Stimulated activated memory B cell treated with anti-CD40 and anti-IgM and Interleukin-4, amounts not matched to agents 10 μg/mL and 1 μg/mL and 100 μg/mL, for 72 hours (primary cell): ENCODE measurements at regions not wholly inside any gene's neighbourhood (a gene's known extent, or its start where the extent isn't known, plus 50 kb on each side); places are given as distances from the start of the nearest gene placed in this dataset.
"Not testable (repeated sequence)": the region's sequence is repeated elsewhere in the genome, so short reads cannot be mapped to it uniquely, and the experiment has no call there.

Source experiments
- ATAC-seq: fragments of 150-1000 bp; cut with Tn5 transposase; 2 replicates; pipeline ENCODE4 v1.10.0; 2021
- H3K27ac Mint-ChIP-seq: one replicate; pipeline ENCODE4 v1.8.0; 2022; ENCODE audit warnings: mild to moderate bottlenecking, mixed read lengths
- H3K27me3 Mint-ChIP-seq: one replicate; pipeline ENCODE4 v1.8.0; 2022; ENCODE audit warnings: mixed read lengths
- H3K36me3 Mint-ChIP-seq: one replicate; pipeline ENCODE4 v1.8.0; 2022; ENCODE audit warnings: mixed read lengths
- H3K4me1 Mint-ChIP-seq: one replicate; pipeline ENCODE4 v1.8.0; 2022; ENCODE audit warnings: mixed read lengths
- H3K4me3 Mint-ChIP-seq: one replicate; pipeline ENCODE4 v1.8.0; 2022; ENCODE audit warnings: mild to moderate bottlenecking, moderate library complexity, mixed read lengths
- H3K9me3 Mint-ChIP-seq: one replicate; pipeline ENCODE4 v1.8.0; 2022; ENCODE audit warnings: mixed read lengths

DNA sequence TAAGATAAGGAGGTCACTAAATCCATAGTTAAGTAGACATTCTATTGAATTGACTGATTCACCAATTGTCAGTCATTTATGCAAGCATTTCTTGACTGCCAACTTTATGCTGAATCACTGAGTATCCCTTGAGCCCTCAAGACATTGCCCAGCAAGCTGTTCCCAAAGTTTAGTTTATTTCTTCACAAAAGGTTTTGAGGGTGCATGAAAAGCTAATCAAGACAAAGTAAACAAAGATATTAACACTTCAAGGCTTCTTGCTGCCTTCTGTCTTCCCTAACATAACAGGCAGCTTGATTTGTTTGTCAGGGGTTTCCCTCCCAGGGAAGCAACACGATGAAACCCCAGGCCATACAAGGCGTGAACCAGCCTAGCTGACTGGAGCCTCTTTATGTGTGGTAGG lies 374.4 kb downstream of the SPRY2 start:
- no peaks in the 10 kb centered on the region for H3K36me3 Mint-ChIP-seq
- no peaks in the 10 kb centered on the region for H3K4me1 Mint-ChIP-seq
- no peak overlapping the region for H3K27ac Mint-ChIP-seq
- H3K4me3 Mint-ChIP-seq = no peak overlapping the region
- H3K27me3 Mint-ChIP-seq = no peaks in the 10 kb centered on the region
- peaks cover 11% of the 10 kb centered on the region for H3K9me3 Mint-ChIP-seq
- no peak for ATAC-seq

DNA sequence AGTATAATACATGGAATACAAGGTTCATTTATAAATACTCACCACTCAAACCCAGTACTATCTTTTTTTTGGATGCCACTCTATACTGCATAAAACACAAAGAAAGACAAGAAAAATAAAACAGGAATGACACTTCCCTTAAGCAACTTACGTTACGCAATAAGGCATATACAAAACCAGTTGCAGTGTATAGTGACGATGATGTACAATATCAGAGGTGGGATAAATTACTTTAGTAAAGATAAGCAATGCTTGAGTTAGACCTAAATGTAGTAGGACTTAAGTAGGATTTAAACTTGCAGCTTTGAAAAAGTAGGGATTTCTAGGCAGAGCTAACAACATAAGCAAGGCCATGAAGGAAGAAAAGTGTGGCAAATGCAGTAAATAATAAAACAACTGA lies 374.9 kb downstream of the SPRY2 start:
- Mint-ChIP-seq H3K4me3 (no peak overlapping the region), H3K27ac (no peak overlapping the region), H3K27me3 (no peaks in the 10 kb centered on the region), H3K9me3 (peaks cover 11% of the 10 kb centered on the region), H3K36me3 (no peaks in the 10 kb centered on the region), H3K4me1 (no peaks in the 10 kb centered on the region)
- ATAC-seq = no peak

DNA sequence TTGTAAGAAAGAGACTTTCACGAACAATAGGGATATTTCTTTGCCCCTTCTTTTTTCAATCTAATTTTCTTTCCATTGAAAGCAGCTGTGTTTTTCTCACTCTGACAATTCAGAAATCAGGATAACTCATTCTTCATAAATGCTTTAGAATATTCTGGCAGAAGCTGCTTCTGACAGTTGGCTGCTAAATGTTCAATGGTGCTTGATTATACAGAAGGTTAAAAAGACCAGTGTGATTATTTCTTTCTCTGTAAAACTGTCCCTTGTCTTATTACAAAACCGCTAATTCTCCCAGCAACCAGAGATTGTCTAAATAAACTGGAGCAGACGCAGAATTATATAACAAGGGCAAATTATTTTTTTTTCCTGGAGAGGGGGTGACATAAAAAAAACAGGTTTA lies 394.4 kb downstream of the SPRY2 start:
- H3K4me1 Mint-ChIP-seq = no peaks in the 10 kb centered on the region
- no peaks in the 10 kb centered on the region for H3K27me3 Mint-ChIP-seq
- no peak overlapping the region for H3K4me3 Mint-ChIP-seq
- ATAC-seq = no peak
- no peak overlapping the region for H3K27ac Mint-ChIP-seq
- no peaks in the 10 kb centered on the region for H3K36me3 Mint-ChIP-seq
- H3K9me3 Mint-ChIP-seq = no peaks in the 10 kb centered on the region

DNA sequence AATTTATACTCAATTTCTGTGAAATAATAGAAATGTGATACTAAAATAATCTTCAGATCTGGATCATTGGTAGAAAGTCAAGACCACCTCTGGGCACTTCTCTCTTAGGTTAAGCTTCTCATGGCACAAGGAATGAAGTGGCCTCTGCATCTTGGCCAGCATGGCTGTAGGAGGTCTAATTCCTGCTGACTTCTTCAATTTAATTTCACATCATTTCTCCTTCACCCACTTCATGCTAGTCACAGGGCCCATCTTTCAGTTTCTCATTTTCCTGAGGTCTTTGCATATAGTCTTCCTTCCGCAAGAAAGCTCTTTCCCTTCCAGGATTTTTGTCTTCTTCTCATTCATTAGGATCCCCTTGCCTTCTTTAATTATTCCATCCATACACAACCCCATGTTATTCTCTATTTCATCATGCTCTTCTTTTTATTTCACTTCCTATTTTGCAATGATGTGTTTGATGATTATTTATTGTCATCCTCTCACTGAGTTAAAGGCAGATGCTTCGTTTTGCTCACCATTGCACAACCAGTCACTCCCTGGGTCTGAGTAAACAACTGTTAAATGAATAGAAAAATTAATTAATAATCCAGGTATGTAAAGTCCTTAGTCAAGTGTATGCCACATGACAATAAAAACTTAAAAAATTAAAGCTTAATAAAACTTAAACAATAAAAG lies 397.4 kb downstream of the SPRY2 start:
- H3K9me3 Mint-ChIP-seq = no peaks in the 10 kb centered on the region
- H3K4me1 Mint-ChIP-seq = no peaks in the 10 kb centered on the region
- H3K36me3 Mint-ChIP-seq = no peaks in the 10 kb centered on the region
- no peak overlapping the region for H3K27ac Mint-ChIP-seq
- H3K4me3 Mint-ChIP-seq = no peak overlapping the region
- H3K27me3 Mint-ChIP-seq = no peaks in the 10 kb centered on the region
- ATAC-seq = no peak

DNA sequence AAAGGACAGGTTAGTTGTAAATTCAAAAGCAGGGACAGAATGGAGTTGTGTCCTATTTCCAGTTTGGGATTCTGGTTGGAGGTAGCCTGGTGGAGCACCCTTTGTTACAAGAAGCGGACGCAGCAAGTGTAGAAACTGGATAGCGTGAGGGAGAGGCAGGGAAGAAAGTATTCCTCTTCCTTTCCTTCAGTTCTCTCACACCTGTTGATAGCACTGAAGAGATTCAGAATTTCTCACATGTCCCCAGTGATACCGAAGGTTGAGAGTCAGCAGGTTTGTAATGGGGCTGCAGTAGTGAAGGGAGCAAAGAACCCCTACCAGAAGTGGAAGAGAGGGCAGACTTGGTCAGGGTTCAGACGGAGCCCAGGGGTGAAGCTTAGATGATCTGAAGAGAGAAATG lies 399.2 kb downstream of the SPRY2 start:
- Mint-ChIP-seq H3K27ac (no peak overlapping the region), H3K4me1 (no peaks in the 10 kb centered on the region), H3K36me3 (no peaks in the 10 kb centered on the region), H3K27me3 (no peaks in the 10 kb centered on the region), H3K9me3 (no peaks in the 10 kb centered on the region), H3K4me3 (no peak overlapping the region)
- ATAC-seq = no peak

DNA sequence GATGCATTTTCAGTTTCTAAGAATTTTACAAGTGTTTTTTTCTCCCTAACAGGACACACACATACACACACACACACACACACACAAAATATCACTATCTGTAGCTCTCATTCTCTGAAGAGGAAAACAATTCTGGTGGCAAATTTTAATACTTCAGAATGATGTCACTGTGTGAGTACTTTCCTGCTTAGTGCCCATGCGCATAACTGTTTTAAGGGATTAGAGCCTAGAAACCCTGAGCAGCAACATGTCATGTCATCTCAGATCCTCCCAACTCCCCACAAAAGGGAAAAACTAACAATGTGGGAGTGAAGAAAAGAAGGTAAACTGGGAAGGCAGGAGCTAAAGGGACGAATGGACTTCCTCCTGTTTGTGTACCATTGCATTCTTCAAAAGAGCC lies 401.2 kb downstream of the SPRY2 start:
- no peak for ATAC-seq
- H3K27me3 Mint-ChIP-seq = no peaks in the 10 kb centered on the region
- no peaks in the 10 kb centered on the region for H3K36me3 Mint-ChIP-seq
- no peaks in the 10 kb centered on the region for H3K4me1 Mint-ChIP-seq
- H3K4me3 Mint-ChIP-seq = no peak overlapping the region
- no peak overlapping the region for H3K27ac Mint-ChIP-seq
- no peaks in the 10 kb centered on the region for H3K9me3 Mint-ChIP-seq

DNA sequence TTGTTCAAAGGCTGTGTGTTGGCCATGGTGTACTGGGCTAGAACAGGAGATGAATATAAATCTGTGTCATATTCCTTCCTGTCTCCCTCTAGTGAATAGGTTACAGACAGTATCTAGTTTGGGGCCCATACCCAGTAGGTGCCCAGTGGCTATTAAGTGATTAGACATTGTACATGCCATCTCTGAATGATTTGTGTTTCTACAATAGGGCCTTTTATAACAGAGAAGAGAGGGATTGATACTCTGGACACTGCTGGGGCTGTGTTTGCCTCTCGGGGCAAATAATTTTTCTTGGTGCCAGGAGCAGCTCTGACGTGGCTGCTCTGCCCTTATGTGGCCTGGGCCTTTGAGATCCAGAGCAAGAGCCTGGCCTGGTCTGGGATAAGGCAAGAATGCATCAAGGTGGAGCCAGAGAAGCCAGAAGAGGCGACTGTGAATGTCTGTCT lies 403.1 kb downstream of the SPRY2 start:
- Mint-ChIP-seq H3K4me1 (no peaks in the 10 kb centered on the region), H3K27me3 (no peaks in the 10 kb centered on the region), H3K9me3 (no peaks in the 10 kb centered on the region), H3K36me3 (no peaks in the 10 kb centered on the region), H3K27ac (no peak overlapping the region), H3K4me3 (no peak overlapping the region)
- peak; percentile 35 for ATAC-seq

DNA sequence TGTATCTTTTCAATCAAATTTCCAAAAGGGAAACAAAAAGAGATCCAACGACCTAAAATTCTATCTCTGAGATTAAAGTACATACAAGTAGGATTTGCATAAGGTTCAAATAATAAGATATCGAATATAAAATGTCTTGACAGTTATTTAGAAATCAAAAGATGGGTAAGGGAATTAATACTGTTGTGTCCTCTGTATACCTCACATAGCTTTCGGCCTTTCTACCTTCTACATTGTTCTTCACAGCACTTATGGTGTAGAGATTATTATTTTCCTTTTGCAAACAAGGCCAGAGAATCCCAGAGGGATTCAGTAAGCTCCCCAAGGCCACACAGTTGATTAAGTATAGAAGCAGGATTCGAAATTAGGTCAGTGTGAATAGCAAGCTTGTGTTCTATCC lies 403.6 kb downstream of the SPRY2 start:
- Mint-ChIP-seq H3K36me3 (no peaks in the 10 kb centered on the region), H3K27me3 (no peaks in the 10 kb centered on the region), H3K9me3 (no peaks in the 10 kb centered on the region), H3K4me3 (no peak overlapping the region), H3K27ac (no peak overlapping the region), H3K4me1 (no peaks in the 10 kb centered on the region)
- ATAC-seq = no peak

DNA sequence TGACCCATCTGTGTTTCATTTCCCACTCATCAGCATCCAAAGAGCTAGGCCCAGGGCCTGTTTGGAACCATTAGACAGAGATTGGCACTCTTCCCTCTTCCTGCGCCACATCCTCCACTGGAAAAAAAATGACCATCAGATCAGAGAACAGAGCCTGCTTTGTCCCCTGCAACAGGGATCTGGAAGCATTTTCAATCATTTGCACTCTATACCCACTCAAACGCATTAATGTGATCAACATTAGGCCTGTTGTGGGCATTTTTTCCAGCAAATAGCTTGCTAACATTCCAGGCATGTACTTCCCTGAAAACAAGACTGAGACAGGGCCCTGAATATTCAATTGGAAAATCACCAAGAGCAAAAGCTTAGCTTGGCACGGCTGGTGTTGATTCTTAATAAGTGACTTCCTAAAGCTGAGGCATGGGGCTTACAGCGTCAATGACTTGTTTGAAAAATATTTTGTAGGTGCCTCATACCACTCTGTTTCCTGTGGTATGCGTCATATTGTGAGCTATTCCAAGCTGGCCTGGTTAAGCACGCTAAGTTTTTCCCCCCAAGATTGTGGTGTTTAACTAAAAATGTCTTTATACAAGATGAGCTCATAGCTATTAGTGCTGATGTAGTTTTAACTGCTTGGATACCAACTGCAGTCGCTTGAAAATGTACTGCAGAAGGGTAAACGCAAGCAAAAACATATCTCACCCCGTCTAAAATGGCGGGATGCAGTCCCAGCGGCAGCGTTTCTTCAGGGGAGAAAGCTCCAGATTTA lies 404.4 kb downstream of the SPRY2 start:
- H3K4me1 Mint-ChIP-seq = no peaks in the 10 kb centered on the region
- H3K36me3 Mint-ChIP-seq = no peaks in the 10 kb centered on the region
- no peak for ATAC-seq
- no peak overlapping the region for H3K4me3 Mint-ChIP-seq
- no peak overlapping the region for H3K27ac Mint-ChIP-seq
- no peaks in the 10 kb centered on the region for H3K27me3 Mint-ChIP-seq
- no peaks in the 10 kb centered on the region for H3K9me3 Mint-ChIP-seq

DNA sequence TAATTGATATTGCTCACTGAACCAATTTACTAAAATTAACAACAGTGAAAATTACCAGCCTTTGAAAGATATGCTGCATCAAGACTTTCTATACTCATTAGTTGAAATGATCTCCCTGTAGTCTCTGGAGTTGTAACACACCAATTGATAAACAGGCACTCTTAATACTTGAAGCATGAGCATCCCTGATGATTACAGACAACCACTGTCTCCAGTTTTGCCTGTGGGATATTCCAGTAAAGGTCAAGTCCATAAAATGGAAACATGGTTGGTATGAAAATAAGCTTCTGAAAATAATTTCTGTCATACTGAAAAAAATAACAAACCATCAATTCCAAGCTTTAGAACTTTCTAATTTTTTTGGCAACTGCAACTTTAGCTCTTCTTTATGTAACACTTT lies 405.8 kb downstream of the SPRY2 start:
- no peak overlapping the region for H3K4me3 Mint-ChIP-seq
- no peak for ATAC-seq
- H3K27me3 Mint-ChIP-seq = no peaks in the 10 kb centered on the region
- no peaks in the 10 kb centered on the region for H3K4me1 Mint-ChIP-seq
- H3K36me3 Mint-ChIP-seq = no peaks in the 10 kb centered on the region
- no peak overlapping the region for H3K27ac Mint-ChIP-seq
- H3K9me3 Mint-ChIP-seq = peaks cover 3% of the 10 kb centered on the region

DNA sequence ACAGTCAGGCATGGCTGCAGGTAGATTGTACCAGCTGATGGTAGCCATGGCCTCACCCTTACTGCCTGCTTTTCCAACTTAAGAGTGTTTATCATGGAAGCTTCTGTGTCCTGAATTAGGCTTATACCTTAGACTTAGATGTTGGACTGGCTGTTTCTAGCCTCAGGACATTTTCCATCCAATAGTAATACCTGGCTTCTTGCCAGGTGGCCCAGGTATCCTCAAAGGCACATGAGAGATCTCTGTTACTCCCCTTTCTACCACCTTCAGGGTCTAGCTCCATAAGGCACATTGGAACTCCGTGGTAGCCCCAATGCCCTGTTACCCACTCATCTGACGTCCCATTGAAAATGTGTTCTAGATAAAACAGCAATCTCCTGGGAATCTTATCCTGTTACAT lies 407.5 kb downstream of the SPRY2 start:
- no peaks in the 10 kb centered on the region for H3K4me1 Mint-ChIP-seq
- H3K9me3 Mint-ChIP-seq = peaks cover 3% of the 10 kb centered on the region
- no peaks in the 10 kb centered on the region for H3K36me3 Mint-ChIP-seq
- ATAC-seq = no peak
- H3K27ac Mint-ChIP-seq = no peak overlapping the region
- no peak overlapping the region for H3K4me3 Mint-ChIP-seq
- H3K27me3 Mint-ChIP-seq = no peaks in the 10 kb centered on the region

DNA sequence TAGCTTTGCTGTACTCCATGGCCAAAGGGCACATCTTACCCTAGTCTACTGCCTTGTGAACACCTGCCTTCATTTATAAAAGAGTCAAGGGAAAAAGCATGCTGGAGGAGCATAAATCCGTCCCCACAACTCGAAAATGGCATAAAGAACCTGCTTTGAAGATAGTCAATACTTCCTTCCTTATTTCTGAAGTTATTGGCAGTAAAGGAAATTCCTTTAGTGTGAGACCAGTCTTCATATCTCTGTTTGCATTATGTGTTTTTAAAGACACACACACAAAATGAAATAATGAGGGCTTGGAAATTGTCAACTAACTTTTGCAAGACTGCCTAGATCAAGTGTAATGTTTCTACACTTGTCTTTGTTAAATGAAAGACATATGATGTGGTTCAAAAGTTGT lies 408.4 kb downstream of the SPRY2 start:
- H3K27ac Mint-ChIP-seq = no peak overlapping the region
- no peak overlapping the region for H3K4me3 Mint-ChIP-seq
- no peaks in the 10 kb centered on the region for H3K27me3 Mint-ChIP-seq
- ATAC-seq = no peak
- no peaks in the 10 kb centered on the region for H3K36me3 Mint-ChIP-seq
- peaks cover 3% of the 10 kb centered on the region for H3K9me3 Mint-ChIP-seq
- no peaks in the 10 kb centered on the region for H3K4me1 Mint-ChIP-seq

DNA sequence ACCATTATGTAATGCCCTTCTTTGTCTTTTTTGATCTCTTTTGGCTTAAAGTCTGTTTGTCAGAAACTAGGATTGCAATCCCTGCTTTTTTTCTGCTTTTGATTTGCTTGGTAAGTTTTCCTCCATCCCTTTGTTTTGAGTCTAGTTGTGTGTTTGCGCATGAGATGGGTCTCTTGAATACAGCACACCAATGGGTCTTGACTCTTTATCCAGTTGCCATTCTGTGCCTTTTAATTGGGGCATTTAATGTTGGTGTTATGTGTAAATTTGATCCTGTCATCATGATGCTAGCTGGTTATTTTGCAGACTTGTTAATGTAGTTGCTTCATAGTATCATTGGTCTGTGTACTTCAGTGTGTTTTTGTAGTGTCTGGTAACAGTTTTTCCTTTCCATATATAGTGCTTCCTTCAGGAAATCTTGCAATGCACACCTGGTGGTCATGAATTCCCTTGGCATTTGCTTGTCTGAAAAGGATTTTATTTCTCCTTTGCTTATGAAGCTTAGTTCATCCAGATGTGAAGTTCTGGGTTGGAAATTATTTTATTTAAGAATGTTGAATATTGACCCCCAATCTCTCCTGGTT lies 416.9 kb downstream of the SPRY2 start:
- not testable (repeated sequence) for H3K36me3 Mint-ChIP-seq, H3K4me1 Mint-ChIP-seq, H3K27ac Mint-ChIP-seq

DNA sequence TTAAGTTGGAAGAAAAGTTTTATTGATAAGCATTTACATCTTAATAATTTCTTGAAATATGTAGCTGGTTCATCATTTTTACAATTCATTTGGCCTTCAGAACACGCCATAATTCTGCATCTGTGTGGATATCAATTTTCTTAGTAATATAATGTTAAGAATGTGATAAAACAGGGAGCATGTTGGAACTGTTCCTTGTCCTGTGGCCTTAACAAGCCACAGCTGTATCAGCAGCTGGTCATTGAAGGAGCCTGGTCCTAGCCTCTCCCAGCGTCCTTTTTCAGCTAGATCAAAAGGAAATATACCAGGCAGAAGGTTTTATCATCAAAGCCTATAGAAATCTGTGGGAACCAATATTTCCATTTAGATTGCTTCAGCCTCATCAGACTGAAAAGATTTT lies 421.8 kb downstream of the SPRY2 start:
- H3K9me3 Mint-ChIP-seq = peaks cover 18% of the 10 kb centered on the region
- no peak overlapping the region for H3K4me3 Mint-ChIP-seq
- no peaks in the 10 kb centered on the region for H3K4me1 Mint-ChIP-seq
- ATAC-seq = no peak
- H3K36me3 Mint-ChIP-seq = no peaks in the 10 kb centered on the region
- H3K27ac Mint-ChIP-seq = no peak overlapping the region
- no peaks in the 10 kb centered on the region for H3K27me3 Mint-ChIP-seq

More for the DNA sequence above, 416.9 kb downstream of the SPRY2 start:
- H3K27me3 Mint-ChIP-seq, H3K4me3 Mint-ChIP-seq, ATAC-seq: not testable (repeated sequence)
- peaks cover 24% of the 10 kb centered on the region for H3K9me3 Mint-ChIP-seq

DNA sequence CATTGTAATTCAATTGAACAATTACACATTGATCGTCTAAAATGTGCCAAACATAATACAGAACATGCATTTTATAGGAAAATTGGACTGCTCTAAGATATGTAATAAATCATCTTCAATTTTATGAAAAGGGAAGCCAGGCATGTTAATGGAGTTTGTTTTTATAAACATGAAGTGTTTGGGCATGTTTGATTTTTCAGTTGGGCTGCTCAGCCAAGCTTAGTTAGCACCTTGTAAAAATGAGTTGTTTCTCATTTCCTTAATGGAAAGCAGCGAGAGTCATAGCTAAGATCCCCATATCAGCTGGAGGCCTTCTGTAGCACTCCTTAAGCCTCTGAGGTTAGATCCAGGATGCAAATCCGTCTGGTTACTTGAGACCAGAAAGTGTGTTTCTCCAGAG lies 422.3 kb downstream of the SPRY2 start:
- no peak overlapping the region for H3K27ac Mint-ChIP-seq
- no peak for ATAC-seq
- no peak overlapping the region for H3K4me3 Mint-ChIP-seq
- H3K9me3 Mint-ChIP-seq = peaks cover 15% of the 10 kb centered on the region
- H3K36me3 Mint-ChIP-seq = no peaks in the 10 kb centered on the region
- no peaks in the 10 kb centered on the region for H3K4me1 Mint-ChIP-seq
- no peaks in the 10 kb centered on the region for H3K27me3 Mint-ChIP-seq

DNA sequence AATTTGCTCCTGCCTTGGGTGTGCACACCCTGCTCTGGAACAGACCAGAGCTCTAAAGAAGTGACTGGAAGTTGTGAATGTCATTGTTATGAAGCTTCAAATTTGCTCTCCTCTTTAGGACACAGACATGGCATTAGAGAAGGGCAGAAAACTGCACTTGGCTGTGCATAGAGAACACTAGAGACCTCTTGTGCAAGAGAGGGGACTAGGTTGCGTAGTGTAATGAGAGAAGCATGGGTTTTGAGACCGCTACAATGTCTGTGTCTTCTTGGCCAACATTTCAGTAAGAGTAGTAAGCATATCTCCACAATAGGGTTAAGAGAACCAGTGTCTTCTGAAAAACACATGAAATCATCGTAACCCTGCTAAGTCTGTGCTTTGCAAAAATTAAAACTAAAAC lies 423.3 kb downstream of the SPRY2 start:
- no peaks in the 10 kb centered on the region for H3K36me3 Mint-ChIP-seq
- no peak overlapping the region for H3K27ac Mint-ChIP-seq
- H3K27me3 Mint-ChIP-seq = no peaks in the 10 kb centered on the region
- no peak overlapping the region for H3K4me3 Mint-ChIP-seq
- ATAC-seq = no peak
- H3K9me3 Mint-ChIP-seq = peaks cover 6% of the 10 kb centered on the region
- no peaks in the 10 kb centered on the region for H3K4me1 Mint-ChIP-seq
